Activated CD4-positive, alpha-beta T cell treated with anti-CD3 and anti-CD28 coated beads, Interleukin-2, amount 10 ng/mL, durations not matched to agents 7 days and 5 days (primary cell): ENCODE measurements at regions not wholly inside any gene's neighbourhood (a gene's known extent, or its start where the extent isn't known, plus 50 kb on each side); places are given as distances from the start of the nearest gene placed in this dataset.
"Not testable (repeated sequence)": the region's sequence is repeated elsewhere in the genome, so short reads cannot be mapped to it uniquely, and the experiment has no call there.

Experiments
- CTCF ChIA-PET: fragments of 350-600 bp; sonication (Branson Sonifier 250); formaldehyde crosslinking; loops from one replicate; lab custom pipeline; 2021; ENCODE audit warnings: antibody characterized with exemption; lab: Charles Lee
- POLR2A ChIA-PET: fragments of 350-600 bp; sonication (Branson Sonifier 250); formaldehyde crosslinking; loops from one replicate; lab custom pipeline; 2021; ENCODE audit warnings: antibody characterized with exemption; lab: Charles Lee
- DNase-seq: peaks from one replicate; pipeline ENCODE4 v3.0.0-alpha.2; 2020
- H3K27ac Mint-ChIP-seq: one replicate; pipeline ENCODE4 v1.8.0; 2021; ENCODE audit warnings: mild to moderate bottlenecking, moderate library complexity, mixed read lengths
- H3K27me3 Mint-ChIP-seq: one replicate; pipeline ENCODE4 v1.8.0; 2021; ENCODE audit warnings: mixed read lengths
- H3K36me3 Mint-ChIP-seq: one replicate; pipeline ENCODE4 v1.8.0; 2021; ENCODE audit warnings: low read depth, mixed read lengths
- H3K4me1 Mint-ChIP-seq: one replicate; pipeline ENCODE4 v1.8.0; 2021; ENCODE audit warnings: mixed read lengths
- H3K4me3 Mint-ChIP-seq: one replicate; pipeline ENCODE4 v1.8.0; 2021; ENCODE audit warnings: mild to moderate bottlenecking, moderate library complexity, mixed read lengths
- H3K9me3 Mint-ChIP-seq: one replicate; pipeline ENCODE4 v1.8.0; 2021; ENCODE audit warnings: mixed read lengths

DNA sequence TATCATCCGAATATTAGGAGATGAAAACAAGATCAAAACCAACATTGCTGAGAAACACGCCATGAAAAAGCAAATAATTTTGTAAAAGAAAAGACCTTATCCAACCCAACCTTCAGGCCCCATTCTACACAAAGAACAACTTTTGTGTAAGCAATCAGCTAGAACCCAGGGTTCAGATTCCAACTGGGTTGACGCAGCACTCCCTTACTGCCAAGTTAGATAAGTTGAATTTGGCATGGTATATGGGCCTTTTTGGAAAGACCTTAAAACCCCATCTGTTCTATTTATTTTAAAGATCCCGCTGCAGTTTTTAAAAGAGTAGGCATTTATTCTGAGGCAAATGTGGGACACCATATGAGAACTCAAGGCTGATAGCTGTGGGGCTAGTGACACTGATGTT lies 2033.8 kb upstream of the WWC1 start:
- Mint-ChIP-seq H3K4me1 (no peaks in the 10 kb centered on the region), H3K36me3 (no peaks in the 10 kb centered on the region), H3K27ac (no peak overlapping the region), H3K27me3 (no peaks in the 10 kb centered on the region), H3K4me3 (no peak overlapping the region), H3K9me3 (peaks cover 21% of the 10 kb centered on the region)
- POLR2A ChIA-PET: no interaction called here
- no peak for DNase-seq
- CTCF ChIA-PET: no interaction called here

- Mint-ChIP-seq H3K27me3 (no peaks in the 10 kb centered on the region), H3K36me3 (no peaks in the 10 kb centered on the region), H3K4me3 (no peak overlapping the region), H3K27ac (no peak overlapping the region), H3K4me1 (no peaks in the 10 kb centered on the region), H3K9me3 (peaks cover 17% of the 10 kb centered on the region)
- ChIA-PET POLR2A (no interaction called here), CTCF (no interaction called here)
- no peak for DNase-seq
Observed at GRCh38 chr5:166262395-166262794, 2029.0 kb upstream of the WWC1 start.

DNA sequence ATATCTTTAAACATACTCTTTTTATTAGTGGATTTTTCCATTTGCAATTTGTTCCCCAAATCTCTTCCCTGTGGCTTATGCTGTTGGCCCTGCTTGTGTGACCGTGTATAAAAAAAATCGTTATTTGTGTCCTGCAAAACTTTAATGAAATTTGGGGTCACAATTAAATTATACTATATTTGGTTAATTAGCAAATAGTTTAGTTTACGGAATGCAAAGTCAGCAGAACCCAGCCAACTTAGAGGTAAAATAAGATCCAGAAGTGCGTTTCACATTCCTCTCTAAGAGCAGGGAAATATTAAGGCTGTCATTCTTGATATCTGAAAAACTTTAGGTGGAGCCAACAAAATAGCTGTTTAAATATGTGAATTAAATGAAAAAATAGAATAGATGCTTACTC lies 2023.5 kb upstream of the WWC1 start:
- POLR2A ChIA-PET: no interaction called here
- CTCF ChIA-PET: no interaction called here
- Mint-ChIP-seq H3K27ac (no peak overlapping the region), H3K27me3 (no peaks in the 10 kb centered on the region), H3K36me3 (no peaks in the 10 kb centered on the region), H3K9me3 (peaks cover 8% of the 10 kb centered on the region), H3K4me3 (no peak overlapping the region), H3K4me1 (no peaks in the 10 kb centered on the region)
- DNase-seq: no peak

DNA sequence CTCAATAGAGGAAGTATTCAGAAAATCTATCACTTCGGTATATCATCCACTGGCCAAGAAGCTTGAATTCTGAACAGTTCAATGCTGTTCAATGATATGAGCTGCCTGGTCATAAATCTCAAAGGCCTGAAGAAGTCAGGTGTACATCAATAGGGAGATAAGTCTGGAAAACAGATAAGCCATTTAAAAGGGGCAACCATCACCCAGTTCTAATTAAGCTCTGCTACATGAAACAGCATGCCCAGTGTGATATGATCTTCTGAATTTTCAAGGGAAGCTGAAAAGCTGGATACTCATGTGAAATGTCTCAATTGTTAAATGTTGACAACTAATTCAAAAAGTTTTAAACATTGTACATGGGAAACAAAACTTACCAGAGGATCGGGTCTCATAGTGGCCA lies 2020.7 kb upstream of the WWC1 start:
- Mint-ChIP-seq H3K27ac (no peak overlapping the region), H3K4me1 (no peaks in the 10 kb centered on the region), H3K36me3 (no peaks in the 10 kb centered on the region), H3K4me3 (no peak overlapping the region), H3K9me3 (peaks cover 8% of the 10 kb centered on the region), H3K27me3 (no peaks in the 10 kb centered on the region)
- ChIA-PET POLR2A (no interaction called here), CTCF (no interaction called here)
- DNase-seq: no peak

- H3K27ac Mint-ChIP-seq: no peak overlapping the region
- H3K4me1 Mint-ChIP-seq: no peaks in the 10 kb centered on the region
- POLR2A ChIA-PET: no interaction called here
- H3K36me3 Mint-ChIP-seq: no peaks in the 10 kb centered on the region
- CTCF ChIA-PET: no interaction called here
- no peak overlapping the region for H3K4me3 Mint-ChIP-seq
- DNase-seq: no peak
- peaks cover 13% of the 10 kb centered on the region for H3K9me3 Mint-ChIP-seq
- H3K27me3 Mint-ChIP-seq: no peaks in the 10 kb centered on the region
Observed at GRCh38 chr5:166276006-166276405, 2015.4 kb upstream of the WWC1 start.

DNA sequence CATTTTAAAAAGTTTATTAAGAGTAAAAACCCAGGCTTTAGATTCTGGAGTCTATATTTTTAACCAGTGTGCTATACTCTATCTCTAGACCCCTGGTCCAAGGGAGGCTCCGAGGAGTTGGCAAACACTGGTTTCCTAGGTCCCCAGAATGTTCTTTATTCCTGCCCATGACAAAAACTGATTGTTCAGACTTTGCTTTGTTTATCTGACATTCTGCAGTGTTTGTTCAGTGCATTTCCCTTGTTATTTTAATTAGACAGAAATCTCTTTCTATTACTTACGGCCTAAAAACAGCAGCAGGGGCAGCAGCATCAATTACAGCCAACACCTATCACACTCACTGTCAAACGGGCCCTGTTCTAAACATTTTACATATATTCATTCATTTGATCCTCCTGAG lies 2011.6 kb upstream of the WWC1 start:
- Mint-ChIP-seq H3K27ac (no peak overlapping the region), H3K36me3 (no peaks in the 10 kb centered on the region), H3K4me1 (no peaks in the 10 kb centered on the region), H3K9me3 (peaks cover 9% of the 10 kb centered on the region), H3K27me3 (no peaks in the 10 kb centered on the region), H3K4me3 (no peak overlapping the region)
- no peak for DNase-seq
- POLR2A ChIA-PET: no interaction called here
- CTCF ChIA-PET: no interaction called here

DNA sequence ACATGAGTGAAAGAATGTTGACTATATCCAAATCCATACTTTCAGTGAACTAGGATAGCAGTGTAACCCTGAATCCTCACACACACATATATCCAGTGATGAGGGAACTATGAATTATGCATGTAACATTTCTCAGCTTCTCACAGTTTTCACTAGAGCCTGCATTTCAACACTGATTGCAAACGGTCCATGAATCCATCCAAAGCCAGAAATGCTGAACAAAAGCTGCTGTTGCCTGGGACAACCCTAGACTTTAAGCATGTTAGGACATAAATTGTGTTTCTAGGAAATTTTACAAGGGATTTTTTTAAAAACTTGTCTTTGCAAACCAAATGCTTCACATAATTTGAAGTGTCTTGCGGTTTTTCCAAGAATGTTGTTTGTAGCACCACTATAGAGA lies 2010.0 kb upstream of the WWC1 start:
- Mint-ChIP-seq H3K9me3 (peaks cover 8% of the 10 kb centered on the region), H3K27me3 (no peaks in the 10 kb centered on the region), H3K27ac (no peak overlapping the region), H3K4me3 (no peak overlapping the region), H3K4me1 (no peaks in the 10 kb centered on the region), H3K36me3 (no peaks in the 10 kb centered on the region)
- ChIA-PET POLR2A (no interaction called here), CTCF (no interaction called here)
- no peak for DNase-seq

- ChIA-PET CTCF (no interaction called here), POLR2A (no interaction called here)
- H3K9me3 Mint-ChIP-seq: peaks cover 5% of the 10 kb centered on the region
Observed at GRCh38 chr5:166282939-166283338, 2008.5 kb upstream of the WWC1 start.

DNA sequence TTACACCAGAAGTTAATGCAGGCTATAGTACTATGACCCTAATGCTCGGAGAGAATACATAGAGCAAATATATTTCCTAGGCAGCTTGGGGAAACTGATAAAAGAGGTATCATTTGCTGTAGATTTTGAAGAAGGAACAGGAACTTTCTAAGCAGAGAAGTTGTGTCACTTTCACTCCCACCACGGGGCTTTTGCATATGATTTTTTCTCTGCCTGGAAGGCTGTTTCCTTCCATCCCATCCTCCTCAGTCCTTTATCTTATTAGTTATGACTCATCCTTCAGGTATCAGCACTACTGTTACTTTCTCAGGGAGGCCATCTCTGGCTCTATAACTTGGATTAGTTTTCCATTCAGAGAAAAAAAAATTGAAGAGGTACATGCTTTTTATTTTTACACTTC lies 2006.1 kb upstream of the WWC1 start:
- CTCF ChIA-PET: no interaction called here
- no peak overlapping the region for H3K27ac Mint-ChIP-seq
- H3K9me3 Mint-ChIP-seq: no peaks in the 10 kb centered on the region
- no peak overlapping the region for H3K4me3 Mint-ChIP-seq
- H3K4me1 Mint-ChIP-seq: no peaks in the 10 kb centered on the region
- no peaks in the 10 kb centered on the region for H3K27me3 Mint-ChIP-seq
- no peak for DNase-seq
- POLR2A ChIA-PET: no interaction called here
- H3K36me3 Mint-ChIP-seq: no peaks in the 10 kb centered on the region

More at GRCh38 chr5:166282939-166283338, 2008.5 kb upstream of the WWC1 start:
- no peaks in the 10 kb centered on the region for H3K27me3 Mint-ChIP-seq
- no peak overlapping the region for H3K27ac Mint-ChIP-seq
- H3K36me3 Mint-ChIP-seq: no peaks in the 10 kb centered on the region
- DNase-seq: no peak
- H3K4me3 Mint-ChIP-seq: no peak overlapping the region
- H3K4me1 Mint-ChIP-seq: no peaks in the 10 kb centered on the region

GRCh38 chr5:166286832-166287231 lies 2004.6 kb upstream of the WWC1 start:
- Mint-ChIP-seq H3K9me3 (peaks cover 3% of the 10 kb centered on the region), H3K27me3 (no peaks in the 10 kb centered on the region)
- POLR2A ChIA-PET: no interaction called here

GRCh38 chr5:166287866-166288265 lies 2003.6 kb upstream of the WWC1 start:
- no peak overlapping the region for H3K4me3 Mint-ChIP-seq
- peaks cover 3% of the 10 kb centered on the region for H3K9me3 Mint-ChIP-seq
- H3K27ac Mint-ChIP-seq: no peak overlapping the region
- DNase-seq: no peak
- H3K36me3 Mint-ChIP-seq: no peaks in the 10 kb centered on the region
- no peaks in the 10 kb centered on the region for H3K27me3 Mint-ChIP-seq
- ChIA-PET CTCF (no interaction called here), POLR2A (no interaction called here)
- no peaks in the 10 kb centered on the region for H3K4me1 Mint-ChIP-seq

More at GRCh38 chr5:166286832-166287231, 2004.6 kb upstream of the WWC1 start:
- Mint-ChIP-seq H3K4me1 (no peaks in the 10 kb centered on the region), H3K36me3 (no peaks in the 10 kb centered on the region), H3K4me3 (no peak overlapping the region), H3K27ac (no peak overlapping the region)
- CTCF ChIA-PET: no interaction called here
- DNase-seq: no peak

DNA sequence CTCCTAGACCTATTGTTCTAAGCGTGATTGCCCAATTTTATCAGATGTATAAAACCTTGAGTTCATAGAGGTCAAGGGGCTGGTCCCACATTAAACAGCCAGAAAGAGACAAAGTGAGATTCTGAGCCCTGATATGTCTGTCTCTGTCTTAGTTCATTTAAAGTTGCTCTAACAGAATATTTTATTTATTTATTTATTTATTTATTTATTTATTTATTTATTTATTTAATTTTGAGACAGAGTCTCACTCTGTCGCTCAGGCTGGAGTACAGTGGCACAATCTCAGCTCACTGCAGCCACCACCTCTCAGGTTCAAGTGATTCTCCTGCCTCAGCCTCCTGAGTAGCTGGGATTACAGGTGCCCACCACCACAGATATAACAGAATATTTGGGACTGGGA lies 1999.6 kb upstream of the WWC1 start:
- H3K27ac Mint-ChIP-seq, H3K4me1 Mint-ChIP-seq, H3K4me3 Mint-ChIP-seq, H3K36me3 Mint-ChIP-seq, POLR2A ChIA-PET, CTCF ChIA-PET, DNase-seq, H3K27me3 Mint-ChIP-seq: not testable (repeated sequence)
- H3K9me3 Mint-ChIP-seq: peaks cover 11% of the 10 kb centered on the region

DNA sequence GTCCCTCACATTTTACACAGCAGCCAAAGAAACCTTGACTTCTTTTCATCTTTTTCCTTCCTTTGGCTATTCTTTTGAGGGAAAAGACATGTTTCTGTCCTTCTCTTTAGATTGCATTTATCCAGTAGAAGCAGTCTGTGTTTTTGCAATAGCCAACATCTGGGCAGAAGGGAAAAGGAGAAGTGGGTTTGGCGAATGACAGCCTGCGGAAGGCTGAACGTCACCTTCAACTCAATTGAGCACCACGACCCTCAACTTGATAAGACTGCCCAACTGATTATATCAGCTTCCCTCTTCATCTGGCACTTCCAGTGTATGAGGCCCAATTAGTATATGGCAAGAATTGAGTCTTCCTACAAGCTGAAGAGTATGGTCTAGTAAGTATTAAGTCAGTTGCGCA lies 1997.6 kb upstream of the WWC1 start:
- ChIA-PET POLR2A (no interaction called here), CTCF (no interaction called here)
- H3K36me3 Mint-ChIP-seq: no peaks in the 10 kb centered on the region
- H3K27ac Mint-ChIP-seq: no peak overlapping the region
- no peak overlapping the region for H3K4me3 Mint-ChIP-seq
- DNase-seq: no peak
- no peaks in the 10 kb centered on the region for H3K27me3 Mint-ChIP-seq
- no peaks in the 10 kb centered on the region for H3K4me1 Mint-ChIP-seq
- peaks cover 15% of the 10 kb centered on the region for H3K9me3 Mint-ChIP-seq

DNA sequence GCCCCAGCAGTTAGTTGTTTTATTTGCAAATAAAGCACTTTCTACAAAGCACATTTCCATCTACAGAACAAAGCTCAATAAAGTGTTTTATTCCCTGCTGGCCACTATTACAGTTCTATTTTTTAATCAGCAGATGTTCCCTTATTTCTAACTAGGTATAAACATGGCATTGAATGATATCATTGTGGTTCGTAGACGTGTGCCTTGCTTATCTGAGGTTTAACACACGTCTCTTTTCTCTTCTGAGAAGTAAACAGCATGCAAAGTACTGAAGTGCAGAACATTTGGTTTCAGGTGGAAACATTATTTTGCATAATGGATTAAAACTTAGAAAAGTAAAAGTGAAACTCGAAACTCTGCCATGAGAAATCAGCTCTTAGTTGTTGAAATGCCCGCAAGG lies 1989.3 kb upstream of the WWC1 start:
- POLR2A ChIA-PET: no interaction called here
- H3K27ac Mint-ChIP-seq: no peak overlapping the region
- CTCF ChIA-PET: no interaction called here

More for the DNA sequence above, 1989.3 kb upstream of the WWC1 start:
- Mint-ChIP-seq H3K36me3 (no peaks in the 10 kb centered on the region), H3K4me1 (no peaks in the 10 kb centered on the region), H3K27me3 (no peaks in the 10 kb centered on the region), H3K4me3 (no peak overlapping the region), H3K9me3 (peaks cover 9% of the 10 kb centered on the region)
- no peak for DNase-seq
